ENCODE measurements at regions not wholly inside any gene's neighbourhood (a gene's known extent, or its start where the extent isn't known, plus 50 kb on each side); places are given as distances from the start of the nearest gene placed in this dataset.

DNA sequence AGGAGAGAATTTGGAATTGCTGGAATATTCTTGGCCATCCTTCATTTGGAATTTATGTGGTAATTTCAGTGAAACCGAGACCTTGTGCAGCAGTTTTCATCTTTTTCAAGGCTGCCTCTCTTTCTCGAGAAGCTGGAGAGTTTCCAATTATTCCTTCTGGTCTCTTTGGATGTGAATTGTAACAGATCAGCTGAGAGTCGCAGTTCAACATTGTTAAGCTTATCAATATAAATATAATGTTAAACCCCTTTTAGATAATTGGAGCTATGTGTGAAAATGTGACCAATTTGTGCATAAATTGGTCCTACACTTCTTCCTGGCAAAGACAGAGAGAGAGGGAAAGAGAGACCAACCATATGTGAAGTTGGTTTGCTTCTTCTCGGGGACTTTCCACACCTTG lies 425.6 kb downstream of the TSHZ3 start:
- TF ChIP-seq, protein P1, sequence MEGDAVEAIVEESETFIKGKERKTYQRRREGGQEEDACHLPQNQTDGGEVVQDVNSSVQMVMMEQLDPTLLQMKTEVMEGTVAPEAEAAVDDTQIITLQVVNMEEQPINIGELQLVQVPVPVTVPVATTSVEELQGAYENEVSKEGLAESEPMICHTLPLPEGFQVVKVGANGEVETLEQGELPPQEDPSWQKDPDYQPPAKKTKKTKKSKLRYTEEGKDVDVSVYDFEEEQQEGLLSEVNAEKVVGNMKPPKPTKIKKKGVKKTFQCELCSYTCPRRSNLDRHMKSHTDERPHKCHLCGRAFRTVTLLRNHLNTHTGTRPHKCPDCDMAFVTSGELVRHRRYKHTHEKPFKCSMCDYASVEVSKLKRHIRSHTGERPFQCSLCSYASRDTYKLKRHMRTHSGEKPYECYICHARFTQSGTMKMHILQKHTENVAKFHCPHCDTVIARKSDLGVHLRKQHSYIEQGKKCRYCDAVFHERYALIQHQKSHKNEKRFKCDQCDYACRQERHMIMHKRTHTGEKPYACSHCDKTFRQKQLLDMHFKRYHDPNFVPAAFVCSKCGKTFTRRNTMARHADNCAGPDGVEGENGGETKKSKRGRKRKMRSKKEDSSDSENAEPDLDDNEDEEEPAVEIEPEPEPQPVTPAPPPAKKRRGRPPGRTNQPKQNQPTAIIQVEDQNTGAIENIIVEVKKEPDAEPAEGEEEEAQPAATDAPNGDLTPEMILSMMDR (conservative IDR thresholded peaks at IDR 0.05 in 1 of 2, IDR thresholded peaks at IDR 0.05 in 1 of 2; ENCODE audit: low read depth in 1 of 2, low read length in 2 of 2): no peak
- TF ChIP-seq EZH2 (IDR thresholded peaks at IDR 0.05; ENCODE audit: low read length, missing control alignments): no peak

All from fibroblast of lung (primary cell).